ENCODE measurements at regions not wholly inside any gene's neighbourhood (a gene's known extent, or its start where the extent isn't known, plus 50 kb on each side); places are given as distances from the start of the nearest gene placed in this dataset.
"Not testable (repeated sequence)": the region's sequence is repeated elsewhere in the genome, so short reads cannot be mapped to it uniquely, and the experiment has no call there.

- H3K36me3 ChIP-seq (replicated peaks); in situ Hi-C loops (cut with MboI; ENCODE audit: low sequenced_read_pairs); H3K9me3 ChIP-seq; H3K27me3 ChIP-seq (ENCODE audit: low read depth): not testable (repeated sequence)
- Histone ChIP-seq H3K4me3 (peak overlapping the region; percentile 9; the same call in 1 of the 2 replicates), H3K4me1 (peaks cover 11% of the 10 kb centered on the region)
- peak; percentile 41 to 70 for DNase-seq (ENCODE audit: low spot score in 2 of 2)
Measured at GRCh38 chr2:132267498-132268283, 105.9 kb upstream of the ANKRD30BL start.

DNA sequence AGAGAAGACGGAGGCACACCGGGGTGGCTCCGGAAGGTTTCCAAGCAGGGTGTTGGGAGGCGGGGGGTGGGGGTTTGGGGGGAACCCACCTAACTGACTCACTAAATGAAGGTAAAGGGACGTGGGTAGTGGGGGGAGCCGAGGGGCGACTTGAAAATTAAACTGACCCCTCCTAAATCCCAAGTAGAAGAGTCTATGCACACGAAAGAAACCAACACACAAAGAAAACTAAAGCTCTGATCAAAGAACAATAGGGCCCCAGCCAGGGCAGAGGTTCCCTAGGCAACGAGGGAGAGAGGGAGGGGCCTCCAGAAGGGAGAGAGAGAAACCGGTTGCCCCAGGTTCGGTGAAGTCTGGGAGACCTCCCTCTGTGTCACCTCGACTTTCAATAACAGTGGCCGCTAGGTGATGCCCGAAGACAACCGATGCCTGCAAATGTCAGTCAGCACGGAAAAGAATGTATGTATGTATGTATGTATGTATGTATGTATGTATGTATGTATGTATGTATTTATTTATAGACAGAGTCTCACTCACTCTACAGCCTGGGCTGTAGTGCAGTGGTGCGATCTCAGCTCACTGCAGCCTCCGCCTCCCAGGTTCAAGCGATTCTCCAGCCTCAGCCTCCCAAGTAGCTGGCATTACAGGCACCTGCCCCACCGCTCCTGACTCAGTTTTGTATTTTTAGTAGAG, 106.7 kb upstream of the ANKRD30BL start:
- H3K9me3 ChIP-seq; H3K4me3 ChIP-seq; H3K36me3 ChIP-seq (replicated peaks); in situ Hi-C loops (cut with MboI; ENCODE audit: low sequenced_read_pairs); H3K27me3 ChIP-seq (ENCODE audit: low read depth): not testable (repeated sequence)
- H3K4me1 ChIP-seq, result peaks cover 11% of the 10 kb centered on the region
- peak; percentile 87 to 91 for DNase-seq (ENCODE audit: low spot score in 2 of 2)

- Histone ChIP-seq H3K4me1 (peaks cover 11% of the 10 kb centered on the region), H3K27me3 (ENCODE audit: low read depth) (no peaks in the 10 kb centered on the region), H3K4me3 (no peak overlapping the region), H3K9me3 (no peaks in the 10 kb centered on the region), H3K36me3 (replicated peaks) (no peaks in the 10 kb centered on the region)
- in situ Hi-C loops (cut with MboI; ENCODE audit: low sequenced_read_pairs), result no loop called here
- DNase-seq (ENCODE audit: low spot score in 2 of 2), result no peak
Measured at GRCh38 chr2:132268977-132269523, 107.3 kb upstream of the ANKRD30BL start.

DNA sequence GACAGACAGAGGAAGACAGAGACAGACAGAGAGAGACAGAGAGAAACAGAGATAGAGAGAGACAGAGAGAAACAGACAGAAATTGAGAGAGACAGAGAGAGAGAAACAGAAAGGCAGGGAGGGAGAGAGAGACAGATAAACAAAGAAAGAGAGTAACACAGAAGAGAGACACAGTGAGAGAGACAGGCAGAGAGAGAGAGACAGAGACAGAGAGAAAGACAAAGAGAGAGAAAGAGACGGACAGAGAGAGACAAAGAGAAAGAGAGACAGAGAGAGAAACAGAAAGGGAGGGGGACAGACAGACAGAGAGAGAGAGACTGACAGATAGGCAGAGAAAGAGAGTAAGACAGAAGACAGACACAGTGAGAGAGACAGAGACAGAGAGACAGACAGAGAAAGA, 108.5 kb upstream of the ANKRD30BL start:
- no peaks in the 10 kb centered on the region for H3K9me3 ChIP-seq

GRCh38 chr2:132270981-132271546, 109.3 kb upstream of the ANKRD30BL start:
- Histone ChIP-seq H3K9me3 (no peaks in the 10 kb centered on the region), H3K4me1 (peaks cover 11% of the 10 kb centered on the region), H3K36me3 (replicated peaks) (no peaks in the 10 kb centered on the region), H3K4me3 (no peak overlapping the region), H3K27me3 (ENCODE audit: low read depth) (no peaks in the 10 kb centered on the region)
- in situ Hi-C loops (cut with MboI; ENCODE audit: low sequenced_read_pairs), result no loop called here
- no peak for DNase-seq (ENCODE audit: low spot score in 2 of 2)

More for the DNA sequence above, 108.5 kb upstream of the ANKRD30BL start:
- in situ Hi-C loops (cut with MboI; ENCODE audit: low sequenced_read_pairs), result no loop called here
- H3K4me3 ChIP-seq, result no peak overlapping the region
- peaks cover 11% of the 10 kb centered on the region for H3K4me1 ChIP-seq
- H3K27me3 ChIP-seq (ENCODE audit: low read depth), result no peaks in the 10 kb centered on the region
- no peak for DNase-seq (ENCODE audit: low spot score in 2 of 2)
- no peaks in the 10 kb centered on the region for H3K36me3 ChIP-seq (replicated peaks)

GRCh38 chr2:132271794-132272193, 110.0 kb upstream of the ANKRD30BL start:
- H3K4me1 ChIP-seq, result peaks cover 11% of the 10 kb centered on the region
- DNase-seq (ENCODE audit: low spot score in 2 of 2); in situ Hi-C loops (cut with MboI; ENCODE audit: low sequenced_read_pairs); H3K36me3 ChIP-seq (replicated peaks); H3K27me3 ChIP-seq (ENCODE audit: low read depth); H3K4me3 ChIP-seq; H3K9me3 ChIP-seq: not testable (repeated sequence)

- in situ Hi-C loops (cut with MboI; ENCODE audit: low sequenced_read_pairs), result no loop called here
- H3K36me3 ChIP-seq (replicated peaks), result no peaks in the 10 kb centered on the region
- H3K9me3 ChIP-seq, result no peaks in the 10 kb centered on the region
- H3K4me1 ChIP-seq, result peaks cover 2% of the 10 kb centered on the region
- H3K4me3 ChIP-seq, result no peak overlapping the region
- no peaks in the 10 kb centered on the region for H3K27me3 ChIP-seq (ENCODE audit: low read depth)
- no peak for DNase-seq (ENCODE audit: low spot score in 2 of 2)
Measured at GRCh38 chr2:132272713-132273112, 111.0 kb upstream of the ANKRD30BL start.

DNA sequence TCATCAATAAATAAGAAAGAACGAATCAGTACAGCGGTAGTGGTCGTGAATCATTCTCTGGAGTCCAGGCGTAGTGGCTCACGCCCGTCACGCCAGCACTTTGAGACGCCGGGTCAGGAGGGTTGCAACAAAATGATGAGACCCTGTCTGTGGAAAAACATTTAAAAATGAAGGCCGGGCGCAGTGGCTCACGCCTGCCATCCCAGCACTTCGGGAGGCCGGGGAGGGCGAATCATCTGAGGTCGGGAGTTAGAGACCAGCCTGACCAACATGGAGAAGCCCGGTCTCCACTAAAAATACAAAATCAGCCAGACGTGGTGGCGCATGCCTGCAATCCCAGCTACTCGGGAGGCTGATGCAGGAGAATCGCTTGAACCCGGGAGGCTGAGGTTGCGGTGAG, 111.8 kb upstream of the ANKRD30BL start:
- H3K9me3 ChIP-seq; in situ Hi-C loops (cut with MboI; ENCODE audit: low sequenced_read_pairs); H3K4me3 ChIP-seq; H3K27me3 ChIP-seq (ENCODE audit: low read depth); H3K4me1 ChIP-seq; DNase-seq (ENCODE audit: low spot score in 2 of 2); H3K36me3 ChIP-seq (replicated peaks): not testable (repeated sequence)

GRCh38 chr2:132274000-132274399, 112.2 kb upstream of the ANKRD30BL start:
- Histone ChIP-seq H3K27me3 (ENCODE audit: low read depth) (no peaks in the 10 kb centered on the region), H3K4me1 (no peaks in the 10 kb centered on the region), H3K9me3 (no peaks in the 10 kb centered on the region), H3K4me3 (no peak overlapping the region), H3K36me3 (replicated peaks) (no peaks in the 10 kb centered on the region)
- no peak for DNase-seq (ENCODE audit: low spot score in 2 of 2)
- in situ Hi-C loops (cut with MboI; ENCODE audit: low sequenced_read_pairs), result no loop called here

GRCh38 chr2:132275396-132275795, 113.6 kb upstream of the ANKRD30BL start:
- no peak for DNase-seq (ENCODE audit: low spot score in 2 of 2)
- no peaks in the 10 kb centered on the region for H3K9me3 ChIP-seq
- H3K36me3 ChIP-seq (replicated peaks), result no peaks in the 10 kb centered on the region
- H3K4me3 ChIP-seq, result no peak overlapping the region
- H3K4me1 ChIP-seq, result no peaks in the 10 kb centered on the region
- in situ Hi-C loops (cut with MboI; ENCODE audit: low sequenced_read_pairs), result no loop called here
- H3K27me3 ChIP-seq (ENCODE audit: low read depth), result no peaks in the 10 kb centered on the region

- in situ Hi-C loops (cut with MboI; ENCODE audit: low sequenced_read_pairs), result no loop called here
- no peaks in the 10 kb centered on the region for H3K4me1 ChIP-seq
- no peaks in the 10 kb centered on the region for H3K9me3 ChIP-seq
- DNase-seq (ENCODE audit: low spot score in 2 of 2), result no peak
- no peaks in the 10 kb centered on the region for H3K27me3 ChIP-seq (ENCODE audit: low read depth)
- H3K36me3 ChIP-seq (replicated peaks), result no peaks in the 10 kb centered on the region
- H3K4me3 ChIP-seq, result no peak overlapping the region
Measured at GRCh38 chr2:132276571-132276981, 114.8 kb upstream of the ANKRD30BL start.

DNA sequence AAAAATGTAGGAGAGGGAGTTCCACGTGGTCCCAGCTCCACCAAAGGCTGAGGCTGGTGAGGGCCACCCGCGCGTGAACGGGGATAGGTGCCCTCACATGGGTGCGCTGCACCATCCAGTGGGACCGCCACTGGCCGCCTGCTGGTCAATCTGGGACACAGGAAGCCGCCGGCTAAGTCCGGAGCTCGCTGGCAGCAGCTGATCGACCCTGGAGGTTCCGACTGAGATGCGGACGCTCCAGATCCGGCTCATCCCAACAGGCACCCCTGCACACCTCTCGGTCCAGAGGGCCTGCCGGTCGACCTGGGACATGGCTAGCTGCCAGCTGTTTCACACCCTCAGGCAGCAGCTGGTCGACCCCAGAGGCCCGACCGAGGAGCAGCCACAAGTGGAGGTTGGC, 116.5 kb upstream of the ANKRD30BL start:
- in situ Hi-C loops (cut with MboI; ENCODE audit: low sequenced_read_pairs), result no loop called here
- Histone ChIP-seq H3K36me3 (replicated peaks) (no peaks in the 10 kb centered on the region), H3K4me3 (no peak overlapping the region), H3K27me3 (ENCODE audit: low read depth) (no peaks in the 10 kb centered on the region), H3K4me1 (no peaks in the 10 kb centered on the region), H3K9me3 (no peaks in the 10 kb centered on the region)
- DNase-seq (ENCODE audit: low spot score in 2 of 2), result no peak

DNA sequence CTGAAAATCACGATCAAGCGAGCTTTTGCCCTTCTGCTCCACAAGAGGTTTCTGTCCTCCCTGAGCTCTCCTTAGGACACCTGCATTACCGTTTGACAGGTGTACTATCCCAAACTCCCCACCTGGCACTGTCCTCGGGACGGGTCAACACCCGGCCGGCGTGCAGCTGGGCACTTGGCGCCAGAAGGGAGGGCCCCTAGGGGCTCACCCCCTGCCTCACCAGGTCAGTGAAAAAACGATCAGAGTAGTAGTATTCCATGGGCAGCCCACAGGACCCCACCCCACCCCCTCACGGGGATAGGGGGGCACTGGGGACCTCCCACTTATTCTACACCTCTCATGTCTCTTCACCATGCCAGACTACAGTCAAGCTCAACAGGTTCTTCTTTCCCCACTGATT, 117.6 kb upstream of the ANKRD30BL start:
- no peak for DNase-seq (ENCODE audit: low spot score in 2 of 2)
- Histone ChIP-seq H3K4me1 (no peaks in the 10 kb centered on the region), H3K9me3 (no peaks in the 10 kb centered on the region), H3K27me3 (ENCODE audit: low read depth) (no peaks in the 10 kb centered on the region), H3K4me3 (no peak overlapping the region), H3K36me3 (replicated peaks) (no peaks in the 10 kb centered on the region)
- in situ Hi-C loops (cut with MboI; ENCODE audit: low sequenced_read_pairs), result no loop called here

Data from HAP-1 (cell line).